Right lobe of liver (tissue), 4 donors: ENCODE measurements at regions not wholly inside any gene's neighbourhood (a gene's known extent, or its start where the extent isn't known, plus 50 kb on each side); places are given as distances from the start of the nearest gene placed in this dataset.

Experiments used
- CTCF ChIP-seq, 4 donors: fragments of 200-600 bp in 3 of 4; fragments of 450-650 bp in 1 of 4; IDR thresholded peaks; one replicate each; pipeline versions ENCODE4 v1.5.1 to v1.8.0; 2016 to 2022; ENCODE audit warnings: antibody characterized with exemption in 4 of 4, mild to moderate bottlenecking in 2 of 4
- POLR2A ChIP-seq: fragments of 450-650 bp; IDR thresholded peaks from one replicate; pipeline ENCODE4 v1.6.1; 2017; ENCODE audit warnings: antibody characterized with exemption, mild to moderate bottlenecking
- donor health status: DM: no; HTN: no; CAD: no.
- donor health status: DM: no; HTN: no; CAD: no.
- donor health status: DM: no; HTN: yes; CAD: no.

- no peak for TF ChIP-seq CTCF (IDR thresholded peaks at IDR 0.05)
- no peak for TF ChIP-seq POLR2A
Observed at GRCh38 chr2:46816846-46817726, 98.5 kb downstream of the MCFD2 start.
